Vagina (tissue), 2 donors: ENCODE measurements at regions not wholly inside any gene's neighbourhood (a gene's known extent, or its start where the extent isn't known, plus 50 kb on each side); places are given as distances from the start of the nearest gene placed in this dataset.

ENCODE experiments used
- POLR2A ChIP-seq, 2 donors: fragments of 450-650 bp; IDR thresholded peaks; one replicate each; pipeline ENCODE4 v1.6.1; 2017; ENCODE audit warnings: antibody characterized with exemption in 2 of 2, mild to moderate bottlenecking in 2 of 2, moderate library complexity in 2 of 2
- POLR2AphosphoS5 ChIP-seq, 2 donors: sonication (generic); formaldehyde crosslinking; IDR thresholded peaks; one replicate each; pipeline ENCODE4 v1.9.0; 2017; ENCODE audit warnings: antibody characterized with exemption in 2 of 2, mild to moderate bottlenecking in 2 of 2, low read depth in 1 of 2; ENCODE audit not compliant: insufficient read depth in 1 of 2
- TF ChIP-seq, protein P1 (sequence below), 3 experiments: fragments of 450-650 bp in 2 of 3; fragments of 200-600 bp in 1 of 3; sonication (generic) in 1 of 3; IDR thresholded peaks; one replicate each; pipeline ENCODE4 v1.5.1; 2017 to 2019; ENCODE audit warnings: antibody characterized with exemption in 3 of 3, mild to moderate bottlenecking in 2 of 3, moderate library complexity in 2 of 3

DNA sequence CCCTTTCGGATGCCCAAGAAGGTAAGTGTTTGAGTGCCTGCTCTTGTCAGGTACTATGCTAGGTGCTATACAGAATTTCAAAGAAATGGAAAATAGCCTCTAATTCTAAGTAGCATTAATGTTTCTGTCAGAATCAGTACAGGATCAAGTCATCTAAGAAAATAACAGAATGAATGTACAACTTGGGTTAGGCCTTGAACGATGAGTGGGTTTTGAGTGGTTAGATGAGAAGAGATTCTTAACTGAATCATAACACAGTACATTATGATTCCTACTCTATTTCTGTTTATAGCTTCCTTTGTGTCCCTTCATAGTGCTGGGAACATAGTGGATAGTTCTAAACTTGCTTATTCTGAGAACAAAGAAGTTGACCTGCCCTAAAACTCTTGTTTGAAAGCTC is 253.9 kb downstream of the GLUD2 start:
- TF ChIP-seq POLR2A (IDR thresholded peaks at IDR 0.05) (no peak), POLR2AphosphoS5 (IDR thresholded peaks at IDR 0.05; ENCODE audit: insufficient read depth in 1 of 2, low read depth in 1 of 2) (no peak)
- TF ChIP-seq, protein P1, sequence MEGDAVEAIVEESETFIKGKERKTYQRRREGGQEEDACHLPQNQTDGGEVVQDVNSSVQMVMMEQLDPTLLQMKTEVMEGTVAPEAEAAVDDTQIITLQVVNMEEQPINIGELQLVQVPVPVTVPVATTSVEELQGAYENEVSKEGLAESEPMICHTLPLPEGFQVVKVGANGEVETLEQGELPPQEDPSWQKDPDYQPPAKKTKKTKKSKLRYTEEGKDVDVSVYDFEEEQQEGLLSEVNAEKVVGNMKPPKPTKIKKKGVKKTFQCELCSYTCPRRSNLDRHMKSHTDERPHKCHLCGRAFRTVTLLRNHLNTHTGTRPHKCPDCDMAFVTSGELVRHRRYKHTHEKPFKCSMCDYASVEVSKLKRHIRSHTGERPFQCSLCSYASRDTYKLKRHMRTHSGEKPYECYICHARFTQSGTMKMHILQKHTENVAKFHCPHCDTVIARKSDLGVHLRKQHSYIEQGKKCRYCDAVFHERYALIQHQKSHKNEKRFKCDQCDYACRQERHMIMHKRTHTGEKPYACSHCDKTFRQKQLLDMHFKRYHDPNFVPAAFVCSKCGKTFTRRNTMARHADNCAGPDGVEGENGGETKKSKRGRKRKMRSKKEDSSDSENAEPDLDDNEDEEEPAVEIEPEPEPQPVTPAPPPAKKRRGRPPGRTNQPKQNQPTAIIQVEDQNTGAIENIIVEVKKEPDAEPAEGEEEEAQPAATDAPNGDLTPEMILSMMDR (IDR thresholded peaks at IDR 0.05) = no peak
